ENCODE measurements at regions not wholly inside any gene's neighbourhood (a gene's known extent, or its start where the extent isn't known, plus 50 kb on each side); places are given as distances from the start of the nearest gene placed in this dataset.

DNA sequence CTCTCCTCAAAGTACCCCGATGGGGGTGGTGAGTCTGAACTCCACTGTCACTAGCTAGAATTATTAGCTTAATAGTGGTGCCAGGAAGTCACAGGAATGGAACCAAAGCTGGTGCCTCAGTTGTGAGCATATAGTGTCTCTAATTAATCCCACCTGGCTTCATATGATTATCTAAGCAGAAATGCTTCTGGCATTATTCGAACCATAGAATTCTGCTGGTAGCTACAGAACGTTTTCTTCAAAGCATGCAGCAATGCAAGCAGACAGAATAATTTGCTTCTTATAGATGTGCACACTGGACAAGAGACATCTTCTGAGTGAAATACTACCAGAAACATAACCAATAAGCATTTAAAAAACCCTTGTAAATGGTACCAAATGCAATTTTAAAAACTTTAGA lies 160.9 kb downstream of the IMPG2 start:
- no peak overlapping the region for H3K14ac ChIP-seq (ENCODE audit: low read length in 2 of 2)
- H2BK5ac ChIP-seq (ENCODE audit: low read depth, low read length, poor library complexity, severe bottlenecking), result no peak overlapping the region
- no peaks in the 10 kb centered on the region for H3K36me3 ChIP-seq (ENCODE audit: control insufficient read depth in 1 of 2, insufficient read depth in 2 of 2, low read depth in 1 of 2, low read length in 2 of 2)
- H2BK15ac ChIP-seq (ENCODE audit: low read depth, poor library complexity, severe bottlenecking), result no peak overlapping the region
- H3K79me1 ChIP-seq (replicated peaks; ENCODE audit: low read length, poor library complexity, severe bottlenecking), result no peaks in the 10 kb centered on the region
- no peak overlapping the region for H3K18ac ChIP-seq (ENCODE audit: low read depth in 1 of 2, low read length in 2 of 2)
- H4K8ac ChIP-seq (ENCODE audit: low read length), result no peak overlapping the region
- H3K4ac ChIP-seq (ENCODE audit: low read depth in 1 of 2, low read length in 2 of 2), result no peak overlapping the region
- no peaks in the 10 kb centered on the region for H3K27me3 ChIP-seq (ENCODE audit: control insufficient read depth in 1 of 2, insufficient read depth in 1 of 2, low read length in 2 of 2)
- H3K9ac ChIP-seq (ENCODE audit: low read length), result no peak overlapping the region
- 96% methylated on average over 2 of the region's 3 CpGs for WGBS
- DNase-seq, result no peak
- H3K27ac ChIP-seq (ENCODE audit: low read length, poor library complexity, severe bottlenecking), result no peak overlapping the region
- no peak overlapping the region for H2AK5ac ChIP-seq (ENCODE audit: low read length, severe bottlenecking)
- no peaks in the 10 kb centered on the region for H3K9me3 ChIP-seq (ENCODE audit: control insufficient read depth, low read length)
- no peak overlapping the region for H4K91ac ChIP-seq (ENCODE audit: low read length)
- H2BK120ac ChIP-seq (ENCODE audit: low read depth, low read length), result no peak overlapping the region
- H3K4me3 ChIP-seq (ENCODE audit: insufficient read depth in 1 of 2, low read depth in 1 of 2, low read length in 2 of 2), result no peak overlapping the region
- H2AFZ ChIP-seq (ENCODE audit: low read depth, low read length), result no peak overlapping the region
- H3K4me2 ChIP-seq (ENCODE audit: low read length, poor library complexity, severe bottlenecking), result no peak overlapping the region
- no peak overlapping the region for H2BK12ac ChIP-seq (ENCODE audit: low read length in 2 of 2)
- no peaks in the 10 kb centered on the region for H3K4me1 ChIP-seq (ENCODE audit: control insufficient read depth, insufficient read depth, low read depth, low read length)
- no peak overlapping the region for H3K23ac ChIP-seq (ENCODE audit: low read length in 2 of 2)

DNA sequence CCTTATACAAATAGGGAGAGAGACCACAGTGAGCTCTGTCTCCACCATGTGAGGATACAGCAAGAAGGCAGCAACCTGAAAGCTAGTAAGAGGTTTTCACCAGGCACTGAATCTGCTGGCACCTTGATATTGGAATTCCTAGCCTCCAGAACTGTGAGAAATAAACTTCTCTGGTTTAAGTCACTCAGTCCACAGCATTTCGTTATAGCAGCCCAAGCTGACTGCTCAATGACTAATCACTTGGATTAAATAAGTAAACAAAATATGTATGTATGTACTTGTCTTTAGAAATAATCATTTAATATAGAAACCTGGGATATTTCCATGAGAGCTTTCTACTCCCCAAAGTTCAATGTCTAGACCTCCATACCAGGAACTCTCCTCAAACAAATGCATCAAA lies 162.0 kb downstream of the IMPG2 start:
- H3K27ac ChIP-seq (ENCODE audit: low read length, poor library complexity, severe bottlenecking), result no peak overlapping the region
- no peak overlapping the region for H2BK12ac ChIP-seq (ENCODE audit: low read length in 2 of 2)
- no CpG with 5 or more reads among the region's 1 CpG for WGBS
- H4K8ac ChIP-seq (ENCODE audit: low read length), result no peak overlapping the region
- no peak for DNase-seq
- no peak overlapping the region for H3K4ac ChIP-seq (ENCODE audit: low read depth in 1 of 2, low read length in 2 of 2)
- no peak overlapping the region for H2BK5ac ChIP-seq (ENCODE audit: low read depth, low read length, poor library complexity, severe bottlenecking)
- H3K9ac ChIP-seq (ENCODE audit: low read length), result no peak overlapping the region
- H2BK120ac ChIP-seq (ENCODE audit: low read depth, low read length), result no peak overlapping the region
- no peaks in the 10 kb centered on the region for H3K9me3 ChIP-seq (ENCODE audit: control insufficient read depth, low read length)
- H2AK5ac ChIP-seq (ENCODE audit: low read length, severe bottlenecking), result no peak overlapping the region
- no peaks in the 10 kb centered on the region for H3K79me1 ChIP-seq (replicated peaks; ENCODE audit: low read length, poor library complexity, severe bottlenecking)
- H3K23ac ChIP-seq (ENCODE audit: low read length in 2 of 2), result no peak overlapping the region
- no peak overlapping the region for H4K91ac ChIP-seq (ENCODE audit: low read length)
- H3K4me1 ChIP-seq (ENCODE audit: control insufficient read depth, insufficient read depth, low read depth, low read length), result no peaks in the 10 kb centered on the region
- no peak overlapping the region for H3K4me3 ChIP-seq (ENCODE audit: insufficient read depth in 1 of 2, low read depth in 1 of 2, low read length in 2 of 2)
- H3K18ac ChIP-seq (ENCODE audit: low read depth in 1 of 2, low read length in 2 of 2), result no peak overlapping the region
- H2BK15ac ChIP-seq (ENCODE audit: low read depth, poor library complexity, severe bottlenecking), result no peak overlapping the region
- no peak overlapping the region for H3K4me2 ChIP-seq (ENCODE audit: low read length, poor library complexity, severe bottlenecking)
- no peaks in the 10 kb centered on the region for H3K36me3 ChIP-seq (ENCODE audit: control insufficient read depth in 1 of 2, insufficient read depth in 2 of 2, low read depth in 1 of 2, low read length in 2 of 2)
- no peaks in the 10 kb centered on the region for H3K27me3 ChIP-seq (ENCODE audit: control insufficient read depth in 1 of 2, insufficient read depth in 1 of 2, low read length in 2 of 2)
- H2AFZ ChIP-seq (ENCODE audit: low read depth, low read length), result no peak overlapping the region
- H3K14ac ChIP-seq (ENCODE audit: low read length in 2 of 2), result no peak overlapping the region

DNA sequence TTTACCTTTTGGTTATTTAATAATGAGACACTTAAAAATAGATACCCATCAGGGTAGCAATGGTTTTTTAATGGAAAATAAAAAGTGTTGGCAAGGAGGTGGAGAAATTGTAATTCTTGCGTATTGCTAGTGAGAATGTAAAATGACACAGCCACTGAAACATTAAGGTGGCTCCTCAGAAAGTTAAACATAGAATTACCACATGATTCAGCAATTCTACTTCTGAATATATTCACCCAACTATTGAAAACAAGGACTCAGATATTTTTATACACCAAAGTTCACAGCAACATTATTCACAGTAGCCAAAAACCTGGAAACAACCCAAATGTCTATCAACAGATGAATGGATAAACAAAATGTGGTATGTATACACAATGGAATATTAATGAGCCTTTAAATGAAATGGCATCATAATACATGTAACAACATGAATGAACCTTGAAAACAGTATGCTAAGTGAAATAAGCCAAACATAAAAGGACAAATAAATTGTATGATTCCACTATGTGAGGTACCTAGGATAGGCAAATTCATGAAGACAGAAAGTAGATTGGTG lies 163.5 kb downstream of the IMPG2 start:
- Histone ChIP-seq H3K4me3 (ENCODE audit: insufficient read depth in 1 of 2, low read depth in 1 of 2, low read length in 2 of 2) (no peak overlapping the region), H4K8ac (ENCODE audit: low read length) (no peak overlapping the region), H2AFZ (ENCODE audit: low read depth, low read length) (no peak overlapping the region), H3K9me3 (ENCODE audit: control insufficient read depth, low read length) (no peaks in the 10 kb centered on the region), H2BK12ac (ENCODE audit: low read length in 2 of 2) (no peak overlapping the region), H2AK5ac (ENCODE audit: low read length, severe bottlenecking) (no peak overlapping the region), H3K4me1 (ENCODE audit: control insufficient read depth, insufficient read depth, low read depth, low read length) (no peaks in the 10 kb centered on the region), H4K91ac (ENCODE audit: low read length) (no peak overlapping the region), H3K14ac (ENCODE audit: low read length in 2 of 2) (no peak overlapping the region), H3K23ac (ENCODE audit: low read length in 2 of 2) (no peak overlapping the region), H2BK120ac (ENCODE audit: low read depth, low read length) (no peak overlapping the region), H3K9ac (ENCODE audit: low read length) (no peak overlapping the region), H3K36me3 (ENCODE audit: control insufficient read depth in 1 of 2, insufficient read depth in 2 of 2, low read depth in 1 of 2, low read length in 2 of 2) (no peaks in the 10 kb centered on the region), H3K18ac (ENCODE audit: low read depth in 1 of 2, low read length in 2 of 2) (no peak overlapping the region), H3K4me2 (ENCODE audit: low read length, poor library complexity, severe bottlenecking) (no peak overlapping the region), H3K27ac (ENCODE audit: low read length, poor library complexity, severe bottlenecking) (no peak overlapping the region), H3K4ac (ENCODE audit: low read depth in 1 of 2, low read length in 2 of 2) (no peak overlapping the region), H2BK15ac (ENCODE audit: low read depth, poor library complexity, severe bottlenecking) (no peak overlapping the region), H3K27me3 (ENCODE audit: control insufficient read depth in 1 of 2, insufficient read depth in 1 of 2, low read length in 2 of 2) (no peaks in the 10 kb centered on the region), H2BK5ac (ENCODE audit: low read depth, low read length, poor library complexity, severe bottlenecking) (no peak overlapping the region), H3K79me1 (replicated peaks; ENCODE audit: low read length, poor library complexity, severe bottlenecking) (no peaks in the 10 kb centered on the region)
- no peak for DNase-seq
- WGBS, result 100% methylated on average over 1 of the region's 1 CpG

DNA sequence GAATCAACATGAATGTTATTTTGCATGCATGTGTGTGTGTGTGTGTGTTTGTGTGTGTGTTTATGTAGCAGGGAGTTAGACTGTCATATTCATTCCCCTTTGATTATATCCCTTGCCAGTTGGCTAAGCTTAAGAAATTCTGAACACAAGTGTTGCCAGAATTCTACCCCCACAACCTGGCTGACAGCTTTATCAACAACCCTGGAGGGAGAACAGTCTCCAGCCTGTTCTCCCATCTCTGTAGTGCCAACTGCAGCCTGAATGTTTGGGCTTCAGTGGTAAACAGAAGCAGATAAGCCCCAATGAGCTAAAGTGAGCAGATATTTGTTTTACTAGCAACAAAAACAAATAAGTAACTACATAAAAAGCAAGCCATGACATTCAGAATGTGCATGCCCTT lies 162.6 kb upstream of the ABI3BP start:
- no peak overlapping the region for H2BK12ac ChIP-seq (ENCODE audit: low read length in 2 of 2)
- no peak overlapping the region for H2BK15ac ChIP-seq (ENCODE audit: low read depth, poor library complexity, severe bottlenecking)
- H2AK5ac ChIP-seq (ENCODE audit: low read length, severe bottlenecking), result no peak overlapping the region
- no peak overlapping the region for H3K14ac ChIP-seq (ENCODE audit: low read length in 2 of 2)
- no peak overlapping the region for H2BK120ac ChIP-seq (ENCODE audit: low read depth, low read length)
- H4K91ac ChIP-seq (ENCODE audit: low read length), result no peak overlapping the region
- H3K9me3 ChIP-seq (ENCODE audit: control insufficient read depth, low read length), result no peaks in the 10 kb centered on the region
- H3K27ac ChIP-seq (ENCODE audit: low read length, poor library complexity, severe bottlenecking), result no peak overlapping the region
- no peak overlapping the region for H2AFZ ChIP-seq (ENCODE audit: low read depth, low read length)
- no peak overlapping the region for H3K4ac ChIP-seq (ENCODE audit: low read depth in 1 of 2, low read length in 2 of 2)
- no peak overlapping the region for H3K18ac ChIP-seq (ENCODE audit: low read depth in 1 of 2, low read length in 2 of 2)
- no peak for DNase-seq
- no peak overlapping the region for H3K23ac ChIP-seq (ENCODE audit: low read length in 2 of 2)
- no peaks in the 10 kb centered on the region for H3K27me3 ChIP-seq (ENCODE audit: control insufficient read depth in 1 of 2, insufficient read depth in 1 of 2, low read length in 2 of 2)
- no peak overlapping the region for H3K9ac ChIP-seq (ENCODE audit: low read length)
- no peak overlapping the region for H3K4me2 ChIP-seq (ENCODE audit: low read length, poor library complexity, severe bottlenecking)
- H2BK5ac ChIP-seq (ENCODE audit: low read depth, low read length, poor library complexity, severe bottlenecking), result no peak overlapping the region
- H3K4me3 ChIP-seq (ENCODE audit: insufficient read depth in 1 of 2, low read depth in 1 of 2, low read length in 2 of 2), result no peak overlapping the region
- H3K36me3 ChIP-seq (ENCODE audit: control insufficient read depth in 1 of 2, insufficient read depth in 2 of 2, low read depth in 1 of 2, low read length in 2 of 2), result no peaks in the 10 kb centered on the region
- no peaks in the 10 kb centered on the region for H3K4me1 ChIP-seq (ENCODE audit: control insufficient read depth, insufficient read depth, low read depth, low read length)
- H3K79me1 ChIP-seq (replicated peaks; ENCODE audit: low read length, poor library complexity, severe bottlenecking), result no peaks in the 10 kb centered on the region
- no peak overlapping the region for H4K8ac ChIP-seq (ENCODE audit: low read length)
